Osteocyte (in vitro differentiated cells): ENCODE measurements at regions not wholly inside any gene's neighbourhood (a gene's known extent, or its start where the extent isn't known, plus 50 kb on each side); places are given as distances from the start of the nearest gene placed in this dataset.

Source experiments
- DNase-seq: peaks from one replicate; pipeline ENCODE4 v3.0.0; 2021; ENCODE audit warnings: mixed read lengths; ENCODE audit not compliant: unreplicated experiment; ENCODE audit errors: extremely low spot score
- H3K27ac Mint-ChIP-seq: one replicate; pipeline ENCODE4 v1.8.0; 2021; ENCODE audit warnings: mild to moderate bottlenecking, mixed read lengths; ENCODE audit not compliant: unreplicated experiment
- H3K27me3 Mint-ChIP-seq: one replicate; pipeline ENCODE4 v1.8.0; 2021; ENCODE audit warnings: mixed read lengths; ENCODE audit not compliant: unreplicated experiment
- H3K36me3 Mint-ChIP-seq: one replicate; pipeline ENCODE4 v1.8.0; 2021; ENCODE audit warnings: mixed read lengths; ENCODE audit not compliant: unreplicated experiment
- H3K4me1 Mint-ChIP-seq: one replicate; pipeline ENCODE4 v1.8.0; 2021; ENCODE audit warnings: mixed read lengths; ENCODE audit not compliant: unreplicated experiment
- H3K4me3 Mint-ChIP-seq: one replicate; pipeline ENCODE4 v1.8.0; 2021; ENCODE audit warnings: mild to moderate bottlenecking, moderate library complexity, mixed read lengths; ENCODE audit not compliant: unreplicated experiment
- H3K9me3 Mint-ChIP-seq: one replicate; pipeline ENCODE4 v1.8.0; 2021; ENCODE audit warnings: mixed read lengths; ENCODE audit not compliant: unreplicated experiment
- TF ChIP-seq, protein P1 (sequence below): fragments of 200-600 bp; sonication (generic); IDR thresholded peaks from 2 replicates; pipeline ENCODE4 v1.5.0; 2021; ENCODE audit warnings: antibody characterized with exemption, mild to moderate bottlenecking, moderate library complexity

DNA sequence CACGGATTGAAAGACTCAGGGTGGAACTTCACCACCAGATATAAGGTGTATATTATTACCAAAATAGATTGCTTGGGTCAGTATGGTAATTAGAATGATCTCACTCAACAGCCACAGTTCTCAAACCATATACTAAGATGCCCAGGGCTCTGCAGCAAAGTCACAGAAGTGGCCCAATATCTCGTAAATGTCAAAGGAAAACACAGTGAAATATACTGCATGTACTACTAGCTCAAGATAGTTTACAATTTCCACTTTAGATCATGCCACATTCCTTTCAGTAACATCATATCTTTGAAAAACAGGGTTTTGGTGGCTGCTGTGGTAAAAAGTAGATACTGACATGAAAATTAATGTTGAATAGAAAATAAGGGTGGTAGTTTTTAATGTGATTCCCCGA, 180.3 kb upstream of the ATP1B1 start:
- Mint-ChIP-seq H3K9me3 (no peaks in the 10 kb centered on the region), H3K36me3 (no peaks in the 10 kb centered on the region), H3K4me3 (no peak overlapping the region), H3K27me3 (peaks cover 26% of the 10 kb centered on the region), H3K27ac (no peak overlapping the region), H3K4me1 (no peaks in the 10 kb centered on the region)
- TF ChIP-seq, protein P1, sequence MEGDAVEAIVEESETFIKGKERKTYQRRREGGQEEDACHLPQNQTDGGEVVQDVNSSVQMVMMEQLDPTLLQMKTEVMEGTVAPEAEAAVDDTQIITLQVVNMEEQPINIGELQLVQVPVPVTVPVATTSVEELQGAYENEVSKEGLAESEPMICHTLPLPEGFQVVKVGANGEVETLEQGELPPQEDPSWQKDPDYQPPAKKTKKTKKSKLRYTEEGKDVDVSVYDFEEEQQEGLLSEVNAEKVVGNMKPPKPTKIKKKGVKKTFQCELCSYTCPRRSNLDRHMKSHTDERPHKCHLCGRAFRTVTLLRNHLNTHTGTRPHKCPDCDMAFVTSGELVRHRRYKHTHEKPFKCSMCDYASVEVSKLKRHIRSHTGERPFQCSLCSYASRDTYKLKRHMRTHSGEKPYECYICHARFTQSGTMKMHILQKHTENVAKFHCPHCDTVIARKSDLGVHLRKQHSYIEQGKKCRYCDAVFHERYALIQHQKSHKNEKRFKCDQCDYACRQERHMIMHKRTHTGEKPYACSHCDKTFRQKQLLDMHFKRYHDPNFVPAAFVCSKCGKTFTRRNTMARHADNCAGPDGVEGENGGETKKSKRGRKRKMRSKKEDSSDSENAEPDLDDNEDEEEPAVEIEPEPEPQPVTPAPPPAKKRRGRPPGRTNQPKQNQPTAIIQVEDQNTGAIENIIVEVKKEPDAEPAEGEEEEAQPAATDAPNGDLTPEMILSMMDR: no peak
- DNase-seq: no peak

DNA sequence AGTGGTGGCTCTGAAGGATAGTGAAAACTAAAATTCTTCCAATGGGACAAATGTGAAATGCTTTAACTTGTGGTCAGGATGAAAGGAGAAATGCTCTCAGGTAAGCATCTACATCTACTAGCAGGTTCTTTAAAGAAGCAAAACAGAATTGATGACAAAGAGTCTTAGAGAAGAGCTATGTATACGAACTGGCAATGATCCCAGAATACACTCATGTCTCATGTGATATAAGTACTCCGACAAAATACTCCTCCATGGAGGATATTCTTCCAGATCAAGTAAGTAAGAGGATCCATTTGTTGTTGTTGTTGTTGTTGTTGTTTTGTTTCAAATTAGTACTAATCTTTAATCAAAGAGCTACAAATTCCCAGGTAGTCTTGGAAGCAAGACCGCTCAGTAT, 174.0 kb upstream of the ATP1B1 start:
- Mint-ChIP-seq H3K4me3 (no peak overlapping the region), H3K27ac (no peak overlapping the region), H3K9me3 (peaks cover 11% of the 10 kb centered on the region), H3K4me1 (no peaks in the 10 kb centered on the region), H3K27me3 (peaks cover 41% of the 10 kb centered on the region), H3K36me3 (no peaks in the 10 kb centered on the region)
- DNase-seq: no peak
- TF ChIP-seq, protein P1: no peak

DNA sequence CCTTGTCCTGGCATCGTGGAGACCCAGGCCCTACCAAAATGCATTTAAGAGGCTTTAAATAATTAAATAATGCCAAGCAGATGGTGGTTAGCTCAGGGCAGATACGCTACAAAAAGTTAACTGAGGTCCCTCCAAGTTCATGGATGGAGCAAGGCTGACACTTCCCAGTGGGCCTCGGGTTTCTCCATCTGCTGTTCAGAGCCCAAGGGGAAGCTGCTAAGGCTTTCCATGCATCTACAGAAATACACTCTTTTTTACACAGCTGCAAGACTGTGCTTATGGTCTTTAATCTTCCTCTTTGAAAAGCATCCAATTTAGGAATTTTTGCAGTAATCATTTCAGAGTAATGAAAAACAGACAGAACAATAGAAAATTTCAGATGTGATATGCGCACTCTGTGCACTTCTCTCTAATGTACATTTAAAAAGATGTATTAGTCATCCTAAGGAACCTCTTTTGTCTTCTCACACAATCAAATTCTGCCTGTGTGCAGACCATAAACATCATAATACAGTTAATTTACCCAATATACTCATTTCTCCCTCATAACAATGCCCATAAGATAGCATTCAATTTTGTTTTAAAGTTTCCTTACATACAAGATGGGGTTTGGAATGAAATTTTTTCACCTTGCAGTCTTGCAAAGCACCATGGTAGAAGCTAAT, 173.2 kb upstream of the ATP1B1 start:
- TF ChIP-seq, protein P1: no peak
- Mint-ChIP-seq H3K4me3 (no peak overlapping the region), H3K36me3 (no peaks in the 10 kb centered on the region), H3K27ac (no peak overlapping the region), H3K27me3 (peaks cover 38% of the 10 kb centered on the region), H3K4me1 (no peaks in the 10 kb centered on the region), H3K9me3 (peaks cover 11% of the 10 kb centered on the region)
- no peak for DNase-seq

DNA sequence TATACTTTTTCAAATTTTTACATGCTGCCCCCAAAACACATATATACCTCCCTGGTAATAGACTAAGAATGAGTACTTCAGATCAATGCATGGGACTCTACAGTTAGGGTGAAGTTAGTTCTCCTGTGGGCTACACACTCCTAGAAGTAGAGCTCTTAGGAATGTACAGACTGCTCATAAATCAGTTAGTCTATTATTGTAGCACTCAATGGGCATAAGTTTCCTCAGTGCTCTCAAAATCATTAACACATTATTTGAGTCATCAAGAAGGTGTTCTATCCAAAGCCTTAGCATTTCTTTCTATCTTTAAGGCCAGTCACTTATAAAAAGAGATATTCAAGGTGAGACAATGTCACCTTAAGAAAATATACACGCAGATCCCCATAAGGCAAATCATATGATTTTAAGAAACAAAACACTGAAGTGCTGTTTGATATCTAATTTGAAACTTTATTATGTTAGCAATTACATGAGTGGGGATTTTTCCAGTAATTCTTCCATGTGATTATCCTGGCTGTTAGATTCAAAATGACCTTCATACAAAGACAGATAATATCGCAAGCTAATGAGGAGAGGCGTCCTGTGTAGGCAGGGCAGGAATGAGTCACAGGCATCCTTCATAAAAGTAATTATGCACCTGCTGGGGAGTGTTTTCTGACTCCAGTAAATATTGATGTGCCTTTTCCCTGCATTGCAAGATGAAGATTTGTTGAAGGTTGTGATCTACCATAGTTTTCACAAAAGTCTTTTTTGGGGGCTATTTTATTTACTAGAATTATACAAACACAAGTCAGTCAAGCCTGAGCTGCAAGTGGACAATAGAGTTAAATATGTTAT, 167.2 kb upstream of the ATP1B1 start:
- TF ChIP-seq, protein P1: no peak
- DNase-seq: no peak
- H3K27ac Mint-ChIP-seq: no peak overlapping the region
- no peak overlapping the region for H3K4me3 Mint-ChIP-seq
- H3K4me1 Mint-ChIP-seq: no peaks in the 10 kb centered on the region
- H3K9me3 Mint-ChIP-seq: peaks cover 11% of the 10 kb centered on the region
- H3K27me3 Mint-ChIP-seq: peaks cover 30% of the 10 kb centered on the region
- no peaks in the 10 kb centered on the region for H3K36me3 Mint-ChIP-seq

DNA sequence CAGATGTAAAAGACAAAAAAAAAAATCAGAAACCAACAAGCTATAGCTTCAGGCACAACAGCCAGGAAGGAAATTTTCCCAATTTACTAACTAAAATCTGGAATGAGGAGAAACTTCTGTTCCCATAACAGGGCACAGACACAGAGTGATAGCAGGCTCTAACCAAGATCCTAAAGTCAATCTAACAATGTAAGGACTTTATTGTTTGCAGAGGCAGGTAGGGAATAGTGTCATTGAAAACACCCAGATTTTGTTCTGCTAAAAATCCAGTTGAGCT, 166.6 kb upstream of the ATP1B1 start:
- Mint-ChIP-seq H3K27ac (no peak overlapping the region), H3K9me3 (peaks cover 5% of the 10 kb centered on the region), H3K36me3 (no peaks in the 10 kb centered on the region), H3K4me1 (no peaks in the 10 kb centered on the region), H3K4me3 (no peak overlapping the region), H3K27me3 (peaks cover 29% of the 10 kb centered on the region)
- TF ChIP-seq, protein P1: no peak
- no peak for DNase-seq
